Islet of Langerhans (tissue), 1 donor: ENCODE measurements at regions not wholly inside any gene's neighbourhood (a gene's known extent, or its start where the extent isn't known, plus 50 kb on each side); places are given as distances from the start of the nearest gene placed in this dataset.
"Not testable (repeated sequence)": the region's sequence is repeated elsewhere in the genome, so short reads cannot be mapped to it uniquely, and the experiment has no call there.

Experiments used
- FAIRE-seq: peaks from one replicate; lab custom pipeline; 2011; peaks lifted over from hg19 to GRCh38; lab: Jason Lieb, UNC

DNA sequence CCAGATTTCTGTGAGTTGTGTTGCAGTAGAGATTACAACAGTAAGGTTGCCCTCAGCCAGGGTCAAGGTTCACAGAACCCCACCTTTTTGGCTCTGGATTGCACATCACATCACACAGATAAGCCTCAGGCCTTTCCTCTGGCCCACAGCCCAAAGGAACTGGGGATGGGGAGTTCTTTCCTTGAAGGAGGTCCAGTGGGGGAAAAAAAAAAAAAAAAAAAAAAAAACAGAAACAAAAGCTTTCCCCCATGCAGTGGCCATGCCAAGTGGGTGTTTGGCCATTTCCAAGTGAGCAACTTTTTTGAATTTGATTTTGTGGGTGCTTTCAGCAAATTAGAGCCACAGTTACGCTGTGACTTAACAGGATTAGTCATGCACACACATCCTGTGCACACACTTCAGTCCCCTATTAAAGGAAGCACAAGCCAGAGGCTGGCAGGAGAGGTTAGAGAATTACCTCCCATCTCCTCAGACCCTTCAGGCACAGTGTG is 79.3 kb upstream of the NANOS1 start:
- FAIRE-seq: no peak

- peak; percentile 96 for FAIRE-seq
These were observed 78.4 kb upstream of the NANOS1 start for GRCh38 chr10:118950997-118951637.

DNA sequence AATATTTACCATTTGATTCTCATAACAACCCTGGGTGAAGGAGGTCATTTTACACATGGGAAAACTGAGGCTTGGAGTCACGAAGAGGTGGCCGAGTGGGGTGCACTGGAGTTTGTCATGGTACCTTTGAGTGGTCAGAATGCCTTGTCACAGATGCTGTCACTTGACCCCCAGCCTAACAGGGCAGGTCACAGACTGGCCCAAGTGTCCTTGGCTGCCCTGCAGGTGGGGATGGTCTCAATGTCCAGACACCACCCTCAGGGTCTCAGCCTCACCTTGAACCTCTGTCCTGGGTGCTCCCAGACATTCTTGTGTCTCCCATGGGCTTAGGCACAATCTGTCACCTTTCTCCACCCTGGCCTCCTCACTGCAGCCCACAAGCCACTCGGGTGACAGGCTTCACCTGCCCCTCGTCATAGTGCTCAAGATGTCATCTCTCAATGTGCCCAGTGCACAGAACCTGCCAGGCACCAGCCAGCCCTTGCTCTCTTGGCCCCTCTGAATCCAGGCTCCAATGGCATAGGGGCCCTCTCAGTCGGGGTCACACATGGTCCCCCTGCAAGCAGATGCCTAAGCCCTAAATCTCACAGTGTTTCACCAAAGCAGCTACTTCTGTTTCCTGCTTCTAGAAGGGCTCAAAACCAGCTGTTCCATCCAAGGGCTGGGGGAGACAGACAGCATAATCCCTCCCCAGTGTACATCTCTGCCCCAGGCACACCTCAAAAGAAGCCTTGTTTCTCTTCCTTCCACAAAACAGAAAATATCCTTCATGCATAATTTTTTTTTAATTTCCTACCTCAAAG is 76.8 kb upstream of the NANOS1 start:
- no peak for FAIRE-seq

DNA sequence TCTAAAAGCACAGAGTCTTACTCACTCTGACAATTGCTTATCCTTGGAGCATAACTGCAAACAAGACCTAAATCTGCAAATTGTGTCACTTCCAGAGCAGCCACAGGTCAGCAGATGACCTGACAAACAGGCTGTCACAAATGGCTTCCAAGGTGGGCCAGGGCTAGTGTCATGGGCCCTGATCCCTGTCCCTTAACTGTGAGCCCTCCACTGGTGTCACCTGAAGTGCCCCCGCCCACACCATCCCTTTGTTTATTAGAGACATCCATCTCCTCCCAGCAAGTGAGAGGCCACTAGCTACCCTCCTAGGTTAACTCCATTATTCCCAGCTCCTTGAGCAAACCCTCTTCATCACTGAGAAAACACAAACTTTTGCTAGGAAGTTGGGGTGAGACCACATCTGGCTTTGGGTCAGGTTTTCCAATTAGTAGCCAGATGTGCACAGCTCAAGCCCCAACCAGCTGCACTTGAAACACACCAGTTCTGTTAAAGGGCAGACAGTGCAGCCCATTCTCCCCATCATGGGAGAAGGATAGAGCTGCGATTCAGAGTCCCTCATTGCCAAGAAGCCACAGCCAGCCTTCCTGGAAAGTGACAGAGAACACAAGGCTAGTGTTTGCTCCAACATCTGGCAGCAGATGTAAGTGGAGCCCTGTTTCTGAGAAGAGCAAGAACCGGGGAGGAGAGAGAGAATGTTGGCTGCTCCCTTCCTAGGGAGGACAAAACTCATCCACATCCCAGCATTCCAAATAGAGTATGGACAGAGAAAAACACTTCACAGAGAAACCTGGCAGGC is 75.7 kb upstream of the NANOS1 start:
- no peak for FAIRE-seq

DNA sequence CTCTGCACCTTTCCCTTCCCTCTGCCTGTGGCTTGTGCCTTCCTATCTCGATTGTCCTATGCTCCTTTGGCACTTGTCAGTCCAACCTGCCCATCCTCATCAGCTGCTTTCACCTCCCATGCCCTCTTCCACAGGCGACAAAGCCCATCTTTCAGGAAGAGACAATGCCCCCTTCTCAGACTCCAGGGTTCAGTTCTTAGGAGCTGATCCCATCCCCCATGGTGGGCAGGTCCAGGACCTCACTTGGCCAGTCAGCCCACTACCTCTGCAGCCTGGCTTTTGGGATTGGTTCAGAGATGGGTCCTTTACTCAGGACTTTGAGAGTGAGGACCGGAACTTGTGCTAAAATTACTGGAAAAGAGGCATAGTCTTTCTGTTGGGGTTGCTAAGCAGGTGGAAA is 74.0 kb upstream of the NANOS1 start:
- FAIRE-seq: no peak

GRCh38 chr10:118955951-118956801 is 73.3 kb upstream of the NANOS1 start:
- no peak for FAIRE-seq

DNA sequence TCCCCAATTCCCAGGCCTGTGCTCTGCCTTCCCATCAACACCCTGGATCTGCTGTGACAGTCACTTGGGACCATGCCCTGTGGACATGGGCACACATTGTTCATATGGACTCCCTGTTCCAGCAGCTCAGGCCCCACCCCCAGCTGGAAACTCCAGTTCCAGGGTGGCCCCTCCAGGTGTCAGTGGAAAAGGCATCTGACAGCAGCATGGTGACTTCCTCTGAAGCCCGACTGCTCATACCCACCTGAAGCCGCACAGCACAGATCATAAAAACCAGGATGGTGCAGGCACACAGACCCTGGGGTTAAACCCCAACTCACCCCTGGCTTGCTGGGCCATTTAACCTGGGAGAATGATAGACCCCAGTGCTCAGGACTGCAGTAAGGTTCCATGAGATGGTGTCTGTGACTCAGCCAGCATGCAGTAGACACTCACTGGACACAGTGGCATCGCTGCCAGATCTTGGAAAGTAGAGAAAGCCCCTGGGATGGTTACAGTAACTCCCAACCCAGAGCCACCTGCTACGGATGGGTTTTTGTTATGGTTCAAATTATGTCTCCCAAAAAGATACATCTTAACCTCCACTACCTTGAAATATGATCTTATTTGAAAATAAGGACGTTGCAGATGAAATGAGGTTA is 72.6 kb upstream of the NANOS1 start:
- no peak for FAIRE-seq

DNA sequence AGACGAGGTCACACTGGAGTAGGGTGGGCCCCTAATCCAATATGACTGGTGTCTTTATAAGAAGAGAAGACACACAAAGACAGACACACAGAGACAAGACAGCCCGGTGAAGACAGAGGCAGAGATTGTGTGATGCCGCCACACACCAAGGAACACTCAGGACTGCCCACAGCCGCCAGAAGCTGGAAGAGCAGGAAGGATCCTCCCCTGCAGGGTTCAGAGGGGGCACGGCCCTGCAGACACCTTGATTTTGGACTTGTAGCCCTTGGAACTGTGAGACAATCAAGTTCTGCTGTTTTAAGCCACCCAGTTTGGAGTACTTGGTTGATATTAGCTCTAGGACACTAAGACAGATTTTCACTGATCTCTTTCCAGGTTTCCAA is 72.1 kb upstream of the NANOS1 start:
- FAIRE-seq: no peak

DNA sequence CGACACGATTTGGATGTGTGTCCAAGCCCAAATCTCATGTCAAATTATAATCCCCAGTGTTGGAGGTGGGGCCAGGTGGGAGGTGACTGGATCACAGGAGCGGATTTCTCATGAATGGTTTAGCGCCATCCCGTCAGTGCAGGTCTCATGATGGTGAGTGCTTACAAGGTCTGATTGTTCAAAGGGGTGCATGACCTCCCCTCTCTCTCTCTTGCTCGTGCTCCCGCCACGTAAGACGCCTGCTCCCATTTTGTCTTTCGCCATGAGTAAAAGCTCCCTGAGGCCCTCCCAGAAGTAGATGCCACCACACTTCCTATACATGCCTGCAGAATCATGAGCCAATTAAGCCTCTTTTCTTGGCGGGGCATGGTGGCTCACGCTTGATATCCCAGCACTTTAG is 71.5 kb upstream of the NANOS1 start:
- no peak for FAIRE-seq

GRCh38 chr10:118958559-118958958 is 71.0 kb upstream of the NANOS1 start:
- no peak for FAIRE-seq

GRCh38 chr10:118958984-118959925 is 70.3 kb upstream of the NANOS1 start:
- FAIRE-seq: no peak

- FAIRE-seq: no peak
These were observed 69.1 kb upstream of the NANOS1 start for GRCh38 chr10:118960157-118961090.

- no peak for FAIRE-seq
These were observed 68.1 kb upstream of the NANOS1 start for GRCh38 chr10:118961436-118961835.

DNA sequence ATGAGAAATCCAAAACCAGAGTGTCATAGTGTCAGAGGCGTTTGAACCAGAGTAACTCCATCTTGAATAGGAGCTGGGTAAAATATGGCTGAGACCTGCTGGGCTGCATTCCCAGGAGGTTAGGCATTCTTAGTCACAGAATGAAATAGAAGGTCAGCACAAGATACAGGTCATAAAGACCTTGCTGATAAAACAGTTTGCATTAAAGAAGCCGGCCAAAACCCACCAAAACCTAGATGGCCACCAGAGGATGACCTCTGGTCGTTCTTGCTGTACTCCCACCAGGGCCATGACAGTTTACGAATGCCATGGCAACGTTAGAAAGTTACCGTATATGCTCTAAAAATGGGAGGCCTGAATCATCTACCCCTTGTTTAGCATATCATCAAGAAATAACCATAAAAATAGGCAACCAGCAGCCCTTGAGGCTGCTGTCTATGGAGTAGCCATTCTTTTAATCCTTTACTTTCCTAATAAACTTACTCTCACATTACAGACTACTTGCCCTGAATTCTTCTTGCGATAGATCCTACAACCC is 67.1 kb upstream of the NANOS1 start:
- not testable (repeated sequence) for FAIRE-seq

- no peak for FAIRE-seq
These were observed 66.2 kb upstream of the NANOS1 start for GRCh38 chr10:118963341-118963740.

- no peak for FAIRE-seq
These were observed 65.6 kb upstream of the NANOS1 start for GRCh38 chr10:118963933-118964332.

GRCh38 chr10:118964476-118964875 is 65.0 kb upstream of the NANOS1 start:
- FAIRE-seq: not testable (repeated sequence)

- no peak for FAIRE-seq
These were observed 64.4 kb upstream of the NANOS1 start for GRCh38 chr10:118965096-118965495.

DNA sequence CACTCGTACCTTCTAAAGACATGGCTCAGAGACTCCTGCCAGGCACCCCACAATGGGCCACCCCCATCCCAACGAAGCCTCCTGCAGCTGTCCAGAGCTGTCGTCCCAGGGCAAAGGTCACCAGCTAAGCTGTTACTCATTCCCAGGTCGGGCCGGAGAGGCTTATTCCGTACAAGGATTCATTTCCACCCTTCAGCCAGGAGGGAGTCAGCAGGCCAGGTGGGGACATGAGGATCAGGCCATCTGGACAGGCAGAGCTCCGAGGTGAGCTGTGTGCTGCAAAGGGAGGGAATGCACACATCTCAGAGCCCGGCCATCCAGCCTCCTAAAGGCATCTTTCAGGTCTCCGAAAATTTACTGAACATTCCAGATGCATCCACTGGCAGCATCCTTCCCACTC is 63.9 kb upstream of the NANOS1 start:
- no peak for FAIRE-seq
